ENCODE measurements at regions not wholly inside any gene's neighbourhood (a gene's known extent, or its start where the extent isn't known, plus 50 kb on each side); places are given as distances from the start of the nearest gene placed in this dataset.

DNA sequence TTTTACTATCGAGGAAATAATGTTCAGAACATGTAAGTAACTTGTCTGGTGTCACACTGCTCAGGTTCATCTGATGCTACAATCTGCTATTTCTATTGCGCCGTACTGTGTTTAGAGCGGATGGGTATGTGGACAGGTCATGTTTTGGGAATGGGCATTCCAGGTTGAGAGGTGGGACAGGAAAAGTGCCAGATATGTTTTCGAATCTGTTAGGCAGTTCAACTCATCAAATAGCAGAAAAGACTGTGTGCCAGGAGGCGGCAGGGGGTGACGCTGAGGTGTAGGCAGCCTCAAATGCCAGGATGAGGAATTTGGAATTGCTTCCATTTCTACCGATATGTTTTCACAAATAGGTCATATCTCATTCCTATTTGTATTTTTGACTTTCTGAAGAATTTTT, 123.8 kb downstream of the HRH4 start:
- Histone ChIP-seq H2BK12ac (ENCODE audit: low read length) (no peak overlapping the region), H3K4ac (ENCODE audit: low read depth, low read length) (no peak overlapping the region), H3K36me3 (ENCODE audit: control insufficient read depth in 1 of 2, insufficient read depth in 2 of 2, low read length in 2 of 2) (no peaks in the 10 kb centered on the region), H3K4me2 (ENCODE audit: low read length) (no peak overlapping the region), H2BK5ac (ENCODE audit: low read depth, low read length, poor library complexity) (no peak overlapping the region), H4K12ac (ENCODE audit: low read depth, low read length) (no peak overlapping the region), H3K14ac (ENCODE audit: low read length) (no peak overlapping the region), H3K9ac (ENCODE audit: low read length) (no peak overlapping the region), H3K27me3 (ENCODE audit: insufficient read depth, low read length) (no peaks in the 10 kb centered on the region), H3K27ac (ENCODE audit: low read depth, low read length) (no peak overlapping the region), H4K8ac (ENCODE audit: low read depth, low read length) (no peak overlapping the region), H4K91ac (ENCODE audit: low read depth, low read length) (no peak overlapping the region), H3K23ac (ENCODE audit: low read length) (no peak overlapping the region), H2AFZ (ENCODE audit: insufficient read depth, low read length, poor library complexity) (no peak overlapping the region), H3K4me1 (ENCODE audit: control insufficient read depth in 1 of 2, insufficient read depth in 2 of 2, low read length in 2 of 2) (peaks cover 0 to 3% of the 10 kb centered on the region in 2 experiments), H2BK120ac (ENCODE audit: insufficient read depth, low read length, poor library complexity) (no peak overlapping the region), H3K9me3 (ENCODE audit: insufficient read depth, low read depth, low read length) (no peaks in the 10 kb centered on the region), H3K79me2 (ENCODE audit: control insufficient read depth, insufficient read depth, low read length, poor library complexity) (no peaks in the 10 kb centered on the region), H3K79me1 (ENCODE audit: low read length) (no peaks in the 10 kb centered on the region), H2AK5ac (ENCODE audit: low read length) (no peak overlapping the region), H3K18ac (ENCODE audit: low read length) (no peak overlapping the region), H3K4me3 (ENCODE audit: low read depth, low read length) (no peak overlapping the region)
- no peak for DNase-seq
- no CpG with 5 or more reads among the region's 8 CpGs for WGBS (ENCODE audit: extremely low coverage, insufficient coverage, insufficient read length)

GRCh38 chr18:24584813-24585212, 124.4 kb downstream of the HRH4 start:
- Histone ChIP-seq H3K27ac (ENCODE audit: low read depth, low read length) (no peak overlapping the region), H2BK5ac (ENCODE audit: low read depth, low read length, poor library complexity) (no peak overlapping the region), H3K79me1 (ENCODE audit: low read length) (no peaks in the 10 kb centered on the region), H4K12ac (ENCODE audit: low read depth, low read length) (no peak overlapping the region), H2BK120ac (ENCODE audit: insufficient read depth, low read length, poor library complexity) (no peak overlapping the region), H4K91ac (ENCODE audit: low read depth, low read length) (no peak overlapping the region), H3K18ac (ENCODE audit: low read length) (no peak overlapping the region), H3K79me2 (ENCODE audit: control insufficient read depth, insufficient read depth, low read length, poor library complexity) (no peaks in the 10 kb centered on the region), H3K36me3 (ENCODE audit: control insufficient read depth in 1 of 2, insufficient read depth in 2 of 2, low read length in 2 of 2) (no peaks in the 10 kb centered on the region), H3K23ac (ENCODE audit: low read length) (no peak overlapping the region), H2AK5ac (ENCODE audit: low read length) (no peak overlapping the region), H3K27me3 (ENCODE audit: insufficient read depth, low read length) (no peaks in the 10 kb centered on the region), H2BK12ac (ENCODE audit: low read length) (no peak overlapping the region), H3K4me3 (ENCODE audit: low read depth, low read length) (no peak overlapping the region), H3K4me2 (ENCODE audit: low read length) (no peak overlapping the region), H2AFZ (ENCODE audit: insufficient read depth, low read length, poor library complexity) (no peak overlapping the region), H4K8ac (ENCODE audit: low read depth, low read length) (no peak overlapping the region), H3K9me3 (ENCODE audit: insufficient read depth, low read depth, low read length) (peaks cover under 1% of the 10 kb centered on the region), H3K14ac (ENCODE audit: low read length) (no peak overlapping the region), H3K9ac (ENCODE audit: low read length) (no peak overlapping the region), H3K4me1 (ENCODE audit: control insufficient read depth in 1 of 2, insufficient read depth in 2 of 2, low read length in 2 of 2) (peaks cover 0 to 3% of the 10 kb centered on the region in 2 experiments), H3K4ac (ENCODE audit: low read depth, low read length) (no peak overlapping the region)
- WGBS (ENCODE audit: extremely low coverage, insufficient coverage, insufficient read length), result no CpG with 5 or more reads among the region's 5 CpGs
- no peak for DNase-seq

GRCh38 chr18:24585996-24586566, 125.6 kb downstream of the HRH4 start:
- DNase-seq, result no peak
- Histone ChIP-seq H3K79me2 (ENCODE audit: control insufficient read depth, insufficient read depth, low read length, poor library complexity) (no peaks in the 10 kb centered on the region), H2BK12ac (ENCODE audit: low read length) (no peak overlapping the region), H3K4me1 (ENCODE audit: control insufficient read depth in 1 of 2, insufficient read depth in 2 of 2, low read length in 2 of 2) (peaks cover 0 to 3% of the 10 kb centered on the region in 2 experiments), H4K91ac (ENCODE audit: low read depth, low read length) (no peak overlapping the region), H3K4ac (ENCODE audit: low read depth, low read length) (no peak overlapping the region), H2BK5ac (ENCODE audit: low read depth, low read length, poor library complexity) (no peak overlapping the region), H2AFZ (ENCODE audit: insufficient read depth, low read length, poor library complexity) (no peak overlapping the region), H2BK120ac (ENCODE audit: insufficient read depth, low read length, poor library complexity) (no peak overlapping the region), H3K23ac (ENCODE audit: low read length) (no peak overlapping the region), H3K18ac (ENCODE audit: low read length) (no peak overlapping the region), H4K12ac (ENCODE audit: low read depth, low read length) (no peak overlapping the region), H3K14ac (ENCODE audit: low read length) (no peak overlapping the region), H3K36me3 (ENCODE audit: control insufficient read depth in 1 of 2, insufficient read depth in 2 of 2, low read length in 2 of 2) (no peaks in the 10 kb centered on the region), H3K9me3 (ENCODE audit: insufficient read depth, low read depth, low read length) (peaks cover 1% of the 10 kb centered on the region), H3K4me3 (ENCODE audit: low read depth, low read length) (no peak overlapping the region), H3K9ac (ENCODE audit: low read length) (no peak overlapping the region), H3K79me1 (ENCODE audit: low read length) (no peaks in the 10 kb centered on the region), H3K4me2 (ENCODE audit: low read length) (no peak overlapping the region), H2AK5ac (ENCODE audit: low read length) (no peak overlapping the region), H3K27me3 (ENCODE audit: insufficient read depth, low read length) (no peaks in the 10 kb centered on the region), H4K8ac (ENCODE audit: low read depth, low read length) (no peak overlapping the region), H3K27ac (ENCODE audit: low read depth, low read length) (no peak overlapping the region)
- no CpG with 5 or more reads among the region's 6 CpGs for WGBS (ENCODE audit: extremely low coverage, insufficient coverage, insufficient read length)

GRCh38 chr18:24586662-24587360, 126.4 kb downstream of the HRH4 start:
- Histone ChIP-seq H3K27ac (ENCODE audit: low read depth, low read length) (no peak overlapping the region), H2AFZ (ENCODE audit: insufficient read depth, low read length, poor library complexity) (no peak overlapping the region), H3K79me1 (ENCODE audit: low read length) (no peaks in the 10 kb centered on the region), H4K8ac (ENCODE audit: low read depth, low read length) (no peak overlapping the region), H3K9me3 (ENCODE audit: insufficient read depth, low read depth, low read length) (peaks cover 1% of the 10 kb centered on the region), H4K91ac (ENCODE audit: low read depth, low read length) (no peak overlapping the region), H3K18ac (ENCODE audit: low read length) (no peak overlapping the region), H3K4me1 (ENCODE audit: control insufficient read depth in 1 of 2, insufficient read depth in 2 of 2, low read length in 2 of 2) (peaks cover 0 to 3% of the 10 kb centered on the region in 2 experiments), H3K4me2 (ENCODE audit: low read length) (no peak overlapping the region), H2BK12ac (ENCODE audit: low read length) (no peak overlapping the region), H3K23ac (ENCODE audit: low read length) (no peak overlapping the region), H3K36me3 (ENCODE audit: control insufficient read depth in 1 of 2, insufficient read depth in 2 of 2, low read length in 2 of 2) (no peaks in the 10 kb centered on the region), H2AK5ac (ENCODE audit: low read length) (no peak overlapping the region), H2BK5ac (ENCODE audit: low read depth, low read length, poor library complexity) (no peak overlapping the region), H3K27me3 (ENCODE audit: insufficient read depth, low read length) (no peaks in the 10 kb centered on the region), H4K12ac (ENCODE audit: low read depth, low read length) (no peak overlapping the region), H3K14ac (ENCODE audit: low read length) (no peak overlapping the region), H3K4me3 (ENCODE audit: low read depth, low read length) (no peak overlapping the region), H3K9ac (ENCODE audit: low read length) (no peak overlapping the region), H2BK120ac (ENCODE audit: insufficient read depth, low read length, poor library complexity) (no peak overlapping the region), H3K79me2 (ENCODE audit: control insufficient read depth, insufficient read depth, low read length, poor library complexity) (no peaks in the 10 kb centered on the region), H3K4ac (ENCODE audit: low read depth, low read length) (no peak overlapping the region)
- no CpG with 5 or more reads among the region's 5 CpGs for WGBS (ENCODE audit: extremely low coverage, insufficient coverage, insufficient read length)
- no peak for DNase-seq
